GM19328 (cell line): ENCODE measurements at regions not wholly inside any gene's neighbourhood (a gene's known extent, or its start where the extent isn't known, plus 50 kb on each side); places are given as distances from the start of the nearest gene placed in this dataset.
"Not testable (repeated sequence)": the region's sequence is repeated elsewhere in the genome, so short reads cannot be mapped to it uniquely, and the experiment has no call there.

ENCODE experiments used
- ATAC-seq: cut with Tn5 transposase; IDR thresholded peaks from one replicate; pipeline ENCODE4 v1.9.1; 2021; ENCODE audit warnings: mild to moderate bottlenecking, moderate library complexity; ENCODE audit not compliant: unreplicated experiment

- ATAC-seq = no peak
Observed at GRCh38 chr6:147954938-147955337, 387.7 kb upstream of the SASH1 start.

- ATAC-seq = no peak
Observed at GRCh38 chr6:147958683-147959082, 384.0 kb upstream of the SASH1 start.

GRCh38 chr6:147961481-147962141, 381.0 kb upstream of the SASH1 start:
- no peak for ATAC-seq

GRCh38 chr6:147965448-147965847, 377.2 kb upstream of the SASH1 start:
- ATAC-seq = not testable (repeated sequence)

GRCh38 chr6:147970970-147971369, 371.7 kb upstream of the SASH1 start:
- no peak for ATAC-seq

- no peak for ATAC-seq
Observed at GRCh38 chr6:147972448-147972847, 370.2 kb upstream of the SASH1 start.

- ATAC-seq = no peak
Observed at GRCh38 chr6:147973806-147974205, 368.8 kb upstream of the SASH1 start.

- no peak for ATAC-seq
Observed at GRCh38 chr6:147974376-147974775, 368.3 kb upstream of the SASH1 start.

- no peak for ATAC-seq
Observed at GRCh38 chr6:147977851-147978465, 364.7 kb upstream of the SASH1 start.

- no peak for ATAC-seq
Observed at GRCh38 chr6:147979966-147980365, 362.7 kb upstream of the SASH1 start.

GRCh38 chr6:147983581-147984366, 358.9 kb upstream of the SASH1 start:
- ATAC-seq = no peak

- no peak for ATAC-seq
Observed at GRCh38 chr6:147986846-147987245, 355.8 kb upstream of the SASH1 start.

GRCh38 chr6:147990159-147990558, 352.5 kb upstream of the SASH1 start:
- no peak for ATAC-seq

GRCh38 chr6:147991961-147992360, 350.7 kb upstream of the SASH1 start:
- ATAC-seq = no peak

- no peak for ATAC-seq
Observed at GRCh38 chr6:147999001-147999540, 343.6 kb upstream of the SASH1 start.

- no peak for ATAC-seq
Observed at GRCh38 chr6:148001844-148002642, 340.6 kb upstream of the SASH1 start.

- no peak for ATAC-seq
Observed at GRCh38 chr6:148004651-148005050, 338.0 kb upstream of the SASH1 start.

- no peak for ATAC-seq
Observed at GRCh38 chr6:148005806-148006205, 336.8 kb upstream of the SASH1 start.

GRCh38 chr6:148010516-148010915, 332.1 kb upstream of the SASH1 start:
- ATAC-seq = not testable (repeated sequence)

- ATAC-seq = no peak
Observed at GRCh38 chr6:148016013-148016412, 326.6 kb upstream of the SASH1 start.

- ATAC-seq = no peak
Observed at GRCh38 chr6:148021165-148021564, 321.5 kb upstream of the SASH1 start.
